ENCODE measurements at regions not wholly inside any gene's neighbourhood (a gene's known extent, or its start where the extent isn't known, plus 50 kb on each side); places are given as distances from the start of the nearest gene placed in this dataset.

DNA sequence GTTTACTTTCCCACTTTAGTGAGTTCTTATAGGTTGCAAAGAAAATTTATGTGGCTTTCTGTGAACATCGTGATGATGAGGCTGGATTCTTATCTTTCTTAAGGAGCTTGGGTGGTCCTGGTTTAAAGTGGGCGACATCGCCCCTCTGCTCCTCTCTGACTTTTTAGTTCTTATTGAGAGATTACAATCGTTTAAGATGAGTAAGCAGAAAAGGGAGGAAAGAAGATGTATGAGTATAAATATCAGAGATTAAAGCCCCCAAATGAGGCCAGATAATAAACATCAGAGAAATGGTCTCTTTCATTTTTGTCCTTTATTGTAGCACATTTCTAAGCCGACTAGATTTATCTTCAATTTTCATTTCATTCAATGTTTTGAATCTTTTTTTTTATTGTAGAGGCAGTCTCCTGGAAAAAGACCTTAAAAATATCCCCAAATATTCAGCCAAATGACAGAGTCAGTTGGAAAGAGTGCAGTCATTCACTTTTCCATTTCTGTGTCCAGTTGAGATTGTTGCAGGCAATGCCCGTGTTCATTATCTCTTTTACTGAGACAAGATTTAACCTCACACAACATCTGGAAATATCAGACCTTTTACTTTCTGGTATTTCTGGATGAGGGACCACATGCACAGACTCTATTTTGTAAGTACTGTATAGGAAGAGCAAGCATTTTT, 62.0 kb upstream of the PDE7B start:
- DNase-seq (ENCODE audit: extremely low read depth, low read depth): no peak

DNA sequence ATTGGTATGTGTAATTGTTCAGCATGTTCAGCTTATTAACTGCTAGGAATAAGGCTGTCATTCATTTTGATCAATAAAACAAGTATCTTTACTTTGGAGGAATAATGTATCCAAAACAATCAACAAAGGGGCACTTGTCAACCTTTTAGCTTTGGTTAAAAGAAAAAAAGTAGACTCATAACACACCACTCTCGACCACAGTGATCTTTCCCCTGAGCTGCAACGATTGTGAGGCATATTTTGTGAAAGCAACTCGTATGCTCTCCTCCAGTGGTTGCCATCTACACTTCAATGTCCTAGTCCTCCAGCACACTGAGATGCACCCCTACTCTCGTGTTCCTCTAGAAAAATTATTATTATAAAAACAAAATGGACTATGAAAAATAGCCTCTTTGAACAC, 60.1 kb upstream of the PDE7B start:
- DNase-seq (ENCODE audit: extremely low read depth, low read depth): no peak

DNA sequence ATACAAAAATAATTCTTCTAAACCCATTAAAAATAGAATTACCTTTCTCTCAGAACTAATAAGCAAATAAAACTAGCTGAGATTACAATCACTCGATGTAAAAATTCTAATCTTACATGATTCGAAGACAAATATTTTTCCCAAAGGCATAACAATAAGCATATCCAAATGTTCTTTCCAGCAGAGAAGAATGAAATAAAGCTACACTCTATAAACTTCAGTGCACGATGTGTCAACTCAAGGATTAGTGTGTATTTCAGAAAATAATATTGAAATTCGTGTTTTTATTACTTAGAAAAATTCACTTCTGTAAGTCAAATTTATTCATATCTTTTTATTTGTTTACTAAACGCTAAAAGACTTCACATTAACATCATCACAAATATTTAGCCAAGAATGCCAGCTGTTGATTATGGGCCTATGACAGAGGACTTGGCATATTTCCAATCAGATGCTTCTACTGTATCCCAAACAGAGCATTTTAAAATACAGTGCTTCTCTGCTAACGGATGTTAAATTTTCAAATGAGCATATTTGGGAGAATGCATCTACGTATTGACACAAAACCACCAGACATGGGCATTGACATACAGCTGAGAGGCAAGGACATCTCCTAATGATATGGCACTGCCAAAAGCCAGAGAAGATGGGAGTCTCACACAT, 54.7 kb upstream of the PDE7B start:
- DNase-seq (ENCODE audit: extremely low read depth, low read depth): no peak

GRCh38 chr6:135797361-135797760, 54.1 kb upstream of the PDE7B start:
- DNase-seq (ENCODE audit: extremely low read depth, low read depth): no peak

DNA sequence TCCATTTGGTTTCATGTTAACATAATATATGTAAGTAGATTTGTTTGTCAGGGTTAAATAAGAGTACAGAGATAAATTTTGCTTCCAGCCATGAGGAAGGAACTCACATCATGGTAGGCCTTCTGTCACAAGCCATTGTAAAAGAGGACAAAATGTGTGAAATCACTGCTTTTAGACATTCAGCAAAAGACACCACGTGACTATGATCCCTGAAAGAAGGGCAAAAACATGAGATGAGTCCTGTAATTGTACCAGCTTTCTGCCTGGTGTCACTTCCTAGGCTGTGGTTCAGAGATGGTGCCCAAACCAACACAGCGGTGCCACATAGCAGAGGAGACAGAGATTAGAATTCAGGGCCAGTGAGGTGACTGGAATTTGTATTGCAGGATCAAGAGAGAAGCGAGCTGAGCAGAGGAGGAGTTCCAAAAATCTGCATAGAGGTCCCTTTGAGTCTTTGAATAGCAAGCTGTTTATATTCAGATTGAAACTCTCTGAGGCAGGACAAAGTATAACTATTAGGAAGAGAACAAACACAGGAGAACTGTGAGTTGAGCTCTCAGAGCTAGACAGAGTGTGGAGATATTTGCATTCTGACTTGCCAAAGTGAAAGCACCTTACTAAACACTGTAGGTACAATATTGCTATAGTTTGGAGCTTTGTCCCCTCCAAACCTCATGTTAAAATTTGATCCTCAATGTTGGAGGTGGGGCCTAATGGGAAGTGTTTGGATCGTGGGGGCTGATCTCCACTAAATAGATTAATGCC, 52.6 kb upstream of the PDE7B start:
- DNase-seq (ENCODE audit: extremely low read depth, low read depth): no peak
